Epidermal melanocyte (primary cell): ENCODE measurements at regions not wholly inside any gene's neighbourhood (a gene's known extent, or its start where the extent isn't known, plus 50 kb on each side); places are given as distances from the start of the nearest gene placed in this dataset.

Source experiments
- DNase-seq: peaks from one replicate; pipeline ENCODE4 v3.0.0; 2011; ENCODE audit warnings: low spot score; ENCODE audit not compliant: insufficient read length

DNA sequence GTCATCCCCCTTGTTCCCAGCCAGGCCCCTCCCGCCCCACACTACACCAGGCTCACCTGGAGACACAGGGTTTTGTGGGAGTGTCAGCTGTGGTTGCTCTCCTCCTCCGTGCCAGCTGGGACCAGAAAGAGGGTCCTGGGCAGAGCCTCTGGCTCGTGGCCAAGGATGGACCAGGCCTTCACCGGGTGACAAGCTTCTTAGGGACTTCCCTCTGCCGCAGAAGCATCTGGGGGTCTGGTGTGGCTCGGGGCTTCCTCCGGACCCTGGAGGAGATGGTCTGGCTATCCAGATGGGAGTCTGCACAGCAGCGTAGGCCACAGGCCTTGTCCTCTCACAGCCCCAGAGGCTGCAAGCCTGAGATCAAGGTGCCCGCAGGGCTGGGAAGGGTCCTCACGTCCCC lies 63.8 kb upstream of the CFAP46 start:
- DNase-seq = no peak

DNA sequence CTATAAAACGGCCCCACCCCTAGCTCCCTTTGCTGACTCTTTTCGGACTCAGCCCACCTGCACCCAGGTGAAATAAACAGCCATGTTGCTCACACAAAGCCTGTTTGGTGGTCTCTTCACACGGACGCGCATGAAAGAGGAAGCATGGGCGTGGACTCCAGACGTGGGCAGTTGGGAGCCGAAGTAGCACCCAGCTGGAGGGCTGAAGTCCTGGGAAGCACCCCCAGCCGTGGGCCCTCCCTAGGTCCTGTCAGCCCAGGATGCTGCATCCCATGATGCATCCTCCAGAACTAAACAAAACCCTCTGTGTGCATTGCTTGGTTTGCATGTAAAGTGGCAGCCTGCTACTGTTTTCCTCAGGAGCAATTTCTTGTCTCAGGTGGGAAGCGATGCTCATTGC lies 62.1 kb upstream of the CFAP46 start:
- no peak for DNase-seq

DNA sequence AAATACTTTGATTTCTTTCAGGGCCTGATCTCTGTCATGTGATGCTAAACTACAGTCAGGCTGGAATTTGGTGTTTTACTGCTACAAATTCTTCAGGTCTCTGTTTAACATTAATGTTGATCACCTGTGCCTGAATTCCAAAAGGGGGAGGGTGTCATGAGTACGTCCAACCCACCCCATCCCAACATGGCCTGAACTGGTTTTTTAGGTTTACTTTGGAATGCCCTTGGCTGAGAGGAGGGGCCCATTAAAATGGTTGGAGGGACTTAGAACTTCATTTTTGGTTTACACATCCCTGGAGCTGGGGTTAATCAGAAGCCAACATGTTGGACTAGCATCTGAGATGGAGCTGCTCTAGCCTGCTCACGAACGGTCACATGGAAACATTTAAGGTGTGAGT lies 60.8 kb upstream of the CFAP46 start:
- no peak for DNase-seq

DNA sequence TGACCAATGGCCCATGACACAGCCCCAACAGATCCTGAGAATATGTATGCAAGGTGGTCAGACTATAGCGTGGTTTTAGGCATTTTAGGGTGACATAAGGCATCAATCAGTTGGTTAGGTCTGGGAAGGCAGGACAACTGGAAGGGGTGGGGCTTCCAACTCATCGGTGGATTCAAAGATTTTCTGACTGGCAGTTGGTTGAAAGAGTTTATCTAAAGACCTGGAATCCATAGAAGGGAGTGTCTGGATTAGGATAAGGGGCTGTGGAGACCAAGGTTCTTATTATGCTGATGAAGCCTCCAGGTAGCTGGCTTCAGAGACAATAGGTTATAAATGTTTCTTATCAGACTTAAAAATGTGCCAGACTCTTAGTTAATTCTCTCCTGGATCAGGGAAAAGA lies 60.3 kb upstream of the CFAP46 start:
- no peak for DNase-seq

DNA sequence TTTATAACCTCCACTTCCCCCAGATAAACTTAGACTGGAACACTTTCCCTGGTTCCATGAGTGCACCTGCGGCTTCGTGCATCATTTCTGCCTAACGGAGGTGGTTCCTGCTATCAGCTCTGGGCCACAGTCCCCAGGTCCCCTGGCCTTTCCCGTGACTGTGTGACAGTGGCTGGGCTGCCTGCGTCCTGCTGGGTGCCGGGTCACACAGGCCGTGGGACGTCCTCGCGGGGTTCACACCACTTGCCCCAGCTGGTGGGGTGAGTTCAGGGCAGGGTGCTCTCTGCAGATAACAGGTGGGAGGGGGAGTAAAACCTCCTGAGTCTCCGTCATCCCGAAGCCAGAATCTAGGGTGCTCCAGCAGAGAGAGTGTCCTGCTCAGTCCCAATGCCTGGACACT lies 58.7 kb upstream of the CFAP46 start:
- no peak for DNase-seq

DNA sequence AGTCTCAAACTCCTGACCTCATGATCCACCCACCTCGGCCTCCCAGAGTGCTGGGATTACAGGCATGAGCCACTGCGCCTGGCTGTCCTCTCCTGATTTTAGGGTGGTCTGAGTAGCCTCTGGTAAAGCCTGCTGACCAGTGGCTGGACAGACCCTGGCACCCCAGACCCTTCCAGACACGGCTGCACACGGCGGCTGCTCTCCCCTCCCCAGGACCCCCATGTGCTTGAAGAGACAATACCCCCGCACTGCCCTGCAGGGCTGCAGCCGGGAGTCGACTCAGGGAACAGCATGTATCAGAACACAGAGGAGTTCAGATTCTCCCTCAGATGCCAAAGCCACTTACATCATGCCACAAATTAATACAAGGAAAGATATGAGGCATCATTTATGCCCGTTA lies 58.3 kb upstream of the CFAP46 start:
- DNase-seq = no peak

- no peak for DNase-seq
These were observed 55.3 kb upstream of the CFAP46 start for GRCh38 chr10:132997517-132998265.

DNA sequence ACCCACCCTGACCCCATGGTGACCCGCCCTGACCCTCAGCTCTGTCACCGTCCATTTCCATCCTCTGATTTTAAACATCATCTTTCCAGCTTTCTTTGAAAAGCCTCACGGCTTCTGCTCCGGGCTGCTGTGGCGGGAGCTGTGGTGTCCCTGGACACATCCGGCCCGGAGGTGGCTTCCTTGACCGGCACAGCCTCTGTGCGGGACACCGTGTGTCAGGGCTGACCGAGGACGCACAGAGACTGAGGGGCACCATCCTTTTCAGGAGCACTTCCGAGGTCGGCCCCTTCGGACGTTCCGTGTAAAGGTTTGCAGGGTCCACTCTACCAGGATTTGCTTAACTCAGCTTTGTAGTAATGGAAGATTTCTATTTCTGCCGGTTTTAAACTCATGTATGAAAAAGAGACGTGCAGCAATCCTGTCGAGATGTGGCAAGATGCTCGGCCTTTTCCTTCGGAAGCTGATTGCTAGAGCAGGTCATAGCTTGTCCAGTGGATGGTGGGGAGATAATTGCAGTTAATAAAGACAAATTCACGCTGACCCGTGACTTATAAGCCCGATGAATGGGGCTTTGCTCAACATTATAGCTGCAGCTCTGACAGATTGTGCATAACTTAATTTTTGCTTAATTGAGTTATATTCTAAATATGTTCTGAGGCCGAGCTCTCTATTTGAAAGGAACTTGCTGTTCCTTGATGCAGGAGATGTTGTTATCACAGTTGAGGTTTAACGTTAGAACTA lies 54.4 kb upstream of the CFAP46 start:
- no peak for DNase-seq

- DNase-seq = no peak
These were observed 53.7 kb upstream of the CFAP46 start for GRCh38 chr10:132995909-132996602.

GRCh38 chr10:132994811-132995210 lies 52.4 kb upstream of the CFAP46 start:
- DNase-seq = no peak

DNA sequence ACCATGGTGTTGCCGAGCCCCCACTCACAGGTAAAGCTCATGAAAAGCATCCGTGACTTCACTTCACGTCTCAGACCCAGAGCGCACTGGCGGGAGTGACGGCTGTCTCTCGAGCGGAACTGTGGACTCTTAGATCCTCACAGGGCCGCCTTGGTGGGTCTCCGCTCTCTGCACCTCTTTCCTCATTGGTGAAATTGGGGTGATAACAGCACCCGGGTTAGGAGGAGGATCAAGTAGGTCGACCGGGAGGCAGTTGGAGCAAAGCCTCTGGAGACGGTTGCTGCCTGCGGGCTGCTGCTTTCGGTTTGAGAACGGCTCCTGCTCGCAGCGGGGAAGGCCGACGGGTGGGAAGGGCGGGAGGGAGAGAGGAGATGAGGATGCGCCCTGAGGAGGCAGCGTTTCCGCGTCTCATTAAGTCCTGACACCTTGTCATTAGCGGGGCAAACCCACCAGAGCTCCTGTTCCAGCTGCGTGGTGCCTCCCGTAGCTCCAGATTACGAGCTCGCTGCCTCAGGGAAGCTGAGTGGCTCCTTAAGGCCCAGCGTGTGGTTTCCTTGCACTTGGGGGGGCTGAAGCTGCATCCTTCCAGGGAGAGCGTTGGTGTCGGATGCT lies 51.9 kb upstream of the CFAP46 start:
- no peak for DNase-seq

- DNase-seq = no peak
These were observed 51.2 kb upstream of the CFAP46 start for GRCh38 chr10:132993271-132994184.

DNA sequence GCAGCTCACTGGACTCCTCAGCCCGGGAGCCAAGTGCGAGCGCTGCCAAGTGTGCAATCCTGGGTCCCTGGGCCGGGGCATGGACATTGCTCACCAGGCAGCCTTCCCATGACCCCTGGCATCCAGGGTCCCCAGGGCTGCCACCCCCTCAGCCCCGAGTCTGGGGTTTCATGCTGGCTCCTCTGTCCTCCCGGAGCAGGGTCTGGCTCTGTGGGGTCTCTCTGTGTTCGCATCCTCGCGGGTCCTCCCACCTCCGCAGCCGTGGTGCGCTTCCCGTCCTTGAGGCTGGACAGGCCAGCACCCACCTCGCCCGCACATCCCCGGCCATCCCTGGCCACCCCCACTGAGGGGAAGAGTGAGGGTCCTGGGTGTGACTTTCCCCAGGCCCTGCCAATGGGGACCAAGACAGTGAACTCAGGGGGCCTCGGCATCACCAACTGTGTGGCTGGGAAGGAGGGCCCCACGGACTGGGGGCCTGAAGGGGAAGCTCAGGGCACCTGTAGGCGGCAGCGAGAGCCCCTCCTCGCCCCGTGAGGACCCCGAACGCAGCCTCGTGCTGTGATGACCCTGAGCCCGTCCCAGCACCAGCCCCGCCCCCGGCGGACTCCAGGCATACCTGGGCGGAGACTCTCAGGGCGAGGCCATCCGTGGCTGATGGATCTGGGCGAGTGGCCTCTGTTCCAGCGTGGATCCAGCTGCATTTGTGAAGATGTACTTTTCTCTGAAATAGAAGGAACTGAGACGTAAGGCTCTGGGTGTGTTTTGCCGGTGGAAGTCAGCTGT lies 50.3 kb upstream of the CFAP46 start:
- DNase-seq = no peak
